ENCODE measurements at regions not wholly inside any gene's neighbourhood (a gene's known extent, or its start where the extent isn't known, plus 50 kb on each side); places are given as distances from the start of the nearest gene placed in this dataset.

DNA sequence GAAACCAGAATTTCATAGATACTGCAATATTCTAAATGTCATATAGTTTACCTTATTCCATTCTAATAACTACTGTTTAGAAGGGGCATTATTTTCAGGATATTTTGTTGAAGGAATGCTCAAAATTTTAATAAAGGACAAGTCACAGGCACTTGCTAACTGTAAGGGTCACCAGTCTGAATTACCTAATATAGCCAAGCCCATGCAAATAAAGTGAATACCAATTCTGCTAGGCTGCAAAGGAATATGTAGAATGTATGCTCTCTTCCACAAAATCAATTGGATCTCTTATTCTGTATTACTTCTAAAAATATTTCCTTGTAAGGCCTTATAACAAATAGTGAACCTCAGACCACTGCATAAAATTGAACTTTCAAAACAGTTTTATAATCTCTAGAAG, 52.3 kb upstream of the FAT4 start:
- TF ChIP-seq, protein P1, sequence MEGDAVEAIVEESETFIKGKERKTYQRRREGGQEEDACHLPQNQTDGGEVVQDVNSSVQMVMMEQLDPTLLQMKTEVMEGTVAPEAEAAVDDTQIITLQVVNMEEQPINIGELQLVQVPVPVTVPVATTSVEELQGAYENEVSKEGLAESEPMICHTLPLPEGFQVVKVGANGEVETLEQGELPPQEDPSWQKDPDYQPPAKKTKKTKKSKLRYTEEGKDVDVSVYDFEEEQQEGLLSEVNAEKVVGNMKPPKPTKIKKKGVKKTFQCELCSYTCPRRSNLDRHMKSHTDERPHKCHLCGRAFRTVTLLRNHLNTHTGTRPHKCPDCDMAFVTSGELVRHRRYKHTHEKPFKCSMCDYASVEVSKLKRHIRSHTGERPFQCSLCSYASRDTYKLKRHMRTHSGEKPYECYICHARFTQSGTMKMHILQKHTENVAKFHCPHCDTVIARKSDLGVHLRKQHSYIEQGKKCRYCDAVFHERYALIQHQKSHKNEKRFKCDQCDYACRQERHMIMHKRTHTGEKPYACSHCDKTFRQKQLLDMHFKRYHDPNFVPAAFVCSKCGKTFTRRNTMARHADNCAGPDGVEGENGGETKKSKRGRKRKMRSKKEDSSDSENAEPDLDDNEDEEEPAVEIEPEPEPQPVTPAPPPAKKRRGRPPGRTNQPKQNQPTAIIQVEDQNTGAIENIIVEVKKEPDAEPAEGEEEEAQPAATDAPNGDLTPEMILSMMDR (conservative IDR thresholded peaks at IDR 0.05 in 1 of 2, IDR thresholded peaks at IDR 0.05 in 1 of 2; ENCODE audit: low read depth in 1 of 2, low read length in 2 of 2) = no peak
- TF ChIP-seq EZH2 (IDR thresholded peaks at IDR 0.05; ENCODE audit: low read length, missing control alignments) = no peak

Data from fibroblast of lung (primary cell).